ENCODE measurements at regions not wholly inside any gene's neighbourhood (a gene's known extent, or its start where the extent isn't known, plus 50 kb on each side); places are given as distances from the start of the nearest gene placed in this dataset.
"Not testable (repeated sequence)": the region's sequence is repeated elsewhere in the genome, so short reads cannot be mapped to it uniquely, and the experiment has no call there.

GRCh38 chr5:102554082-102554481 is 55.3 kb upstream of the SLCO6A1 start:
- no peak for DNase-seq

DNA sequence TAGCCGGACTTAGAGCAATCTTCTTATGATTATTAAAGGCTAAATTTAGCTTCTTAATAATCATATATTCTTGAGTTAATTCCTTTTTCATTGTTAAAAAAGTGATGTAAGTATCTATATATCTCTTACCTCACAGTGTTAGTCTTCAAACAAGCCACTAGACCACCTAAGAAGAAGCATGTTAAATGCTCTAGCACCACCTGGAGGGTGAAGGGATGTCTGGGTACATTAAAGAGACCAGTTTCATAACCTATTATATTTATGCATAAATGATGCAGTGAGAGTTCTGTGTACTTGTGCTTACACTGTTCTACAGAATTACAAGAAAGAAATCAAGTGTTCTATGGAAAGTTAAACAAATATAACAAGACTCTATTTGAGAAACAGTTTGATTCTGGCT is 55.9 kb upstream of the SLCO6A1 start:
- DNase-seq: no peak

DNA sequence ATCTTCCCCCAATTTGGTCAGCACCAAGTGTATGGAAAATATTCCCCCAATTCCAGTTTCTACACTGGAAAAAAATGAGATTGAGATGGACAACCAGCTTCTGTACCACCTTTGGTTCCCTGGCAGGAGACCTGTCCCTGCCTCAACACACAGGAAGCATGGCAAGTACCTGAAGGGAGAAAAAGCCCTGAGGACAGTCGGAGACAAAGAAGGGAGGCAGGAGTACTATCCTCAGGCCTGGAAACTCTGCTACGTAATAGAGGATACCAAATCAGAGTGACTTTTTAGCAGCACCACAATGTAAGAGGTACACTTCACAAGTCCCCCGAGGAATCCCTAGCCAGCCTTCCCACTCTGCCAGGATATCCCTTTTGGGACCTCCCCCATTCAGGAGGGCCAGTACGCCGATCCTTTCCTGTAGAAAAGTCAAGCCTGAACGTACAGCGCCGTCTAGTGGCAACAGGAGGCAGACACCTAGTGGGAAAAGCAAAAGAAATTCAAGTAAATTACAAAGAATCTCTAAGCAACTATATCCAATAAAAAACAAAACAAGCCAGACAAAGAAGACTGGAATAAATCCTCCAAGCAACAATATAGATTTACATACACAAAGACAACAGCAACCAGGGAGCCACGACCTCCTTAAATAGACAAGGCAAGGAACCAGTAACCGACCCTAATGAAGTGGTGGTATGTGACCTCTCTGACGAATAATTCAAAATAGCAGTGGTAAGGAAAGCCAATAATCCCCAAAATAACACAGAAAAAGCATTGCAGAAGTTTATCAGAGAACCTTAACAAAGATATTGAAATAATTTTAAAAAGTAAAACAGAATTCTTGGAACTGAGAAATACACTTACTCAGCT is 63.3 kb upstream of the SLCO6A1 start:
- DNase-seq: no peak

- DNase-seq: no peak
Measured at GRCh38 chr5:102570747-102571146, 71.9 kb upstream of the SLCO6A1 start.

GRCh38 chr5:102578362-102578761 is 79.6 kb upstream of the SLCO6A1 start:
- no peak for DNase-seq

- no peak for DNase-seq
Measured at GRCh38 chr5:102579379-102579778, 80.6 kb upstream of the SLCO6A1 start.

GRCh38 chr5:102581011-102581410 is 82.2 kb upstream of the SLCO6A1 start:
- no peak for DNase-seq

- DNase-seq: no peak
Measured at GRCh38 chr5:102582696-102583095, 83.9 kb upstream of the SLCO6A1 start.

DNA sequence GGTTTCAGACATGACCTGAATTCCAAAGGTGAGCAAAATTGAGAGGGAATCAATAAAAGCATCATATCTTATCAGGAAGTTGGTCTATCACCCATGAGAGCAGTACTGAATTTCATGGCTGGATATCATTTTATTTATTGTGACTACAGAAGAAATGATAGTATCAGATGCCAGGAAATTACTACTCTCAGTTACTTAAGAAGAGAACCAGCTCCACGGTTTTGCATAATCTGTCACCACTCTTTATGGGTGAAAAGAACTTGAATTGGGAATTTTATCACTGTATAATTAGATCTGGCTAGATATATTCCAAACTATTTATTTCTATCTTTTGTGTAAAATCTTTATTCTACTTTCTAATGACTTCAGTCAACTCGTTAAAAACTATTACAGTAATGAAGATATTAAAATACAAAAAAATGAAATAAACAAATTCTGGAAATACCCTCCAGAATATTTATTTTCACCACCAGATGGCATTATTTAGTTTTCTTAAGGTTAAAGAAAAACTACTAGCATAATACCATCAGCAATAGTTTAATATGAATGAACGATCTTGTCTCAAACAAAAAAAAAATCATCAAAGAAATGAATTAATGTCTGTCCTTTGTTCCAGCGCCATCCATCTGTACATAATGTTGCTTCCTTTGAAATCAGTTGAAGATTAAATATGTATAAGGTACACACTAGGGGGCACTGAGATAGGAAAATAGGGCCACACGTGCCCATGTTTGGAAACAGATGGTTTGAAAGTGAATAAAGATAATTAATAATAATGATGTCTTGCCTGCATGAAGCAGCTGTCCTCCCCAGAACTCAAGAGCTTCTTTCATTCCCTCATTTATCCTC is 84.7 kb upstream of the SLCO6A1 start:
- DNase-seq: no peak

GRCh38 chr5:102589661-102590060 is 90.9 kb upstream of the SLCO6A1 start:
- DNase-seq: no peak

GRCh38 chr5:102590467-102590866 is 91.7 kb upstream of the SLCO6A1 start:
- DNase-seq: no peak

DNA sequence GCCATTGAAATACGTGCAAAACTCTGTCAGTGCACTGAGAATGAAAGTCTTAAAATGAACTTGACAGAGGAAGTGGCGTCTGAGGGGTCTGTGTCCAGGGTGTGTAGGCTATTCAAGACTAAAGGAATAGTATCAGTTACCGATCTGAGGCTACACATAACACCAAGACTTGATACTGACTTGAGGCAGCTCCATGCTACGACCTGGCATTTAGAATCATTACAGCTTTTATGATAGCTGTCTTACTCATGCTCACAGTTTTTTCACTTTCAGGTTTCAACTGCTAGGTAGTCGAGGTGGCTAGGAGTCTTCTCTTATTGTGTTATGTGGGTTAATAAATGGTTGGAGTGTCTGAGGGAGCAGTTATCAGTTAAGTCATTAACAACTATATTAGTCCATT is 92.8 kb upstream of the SLCO6A1 start:
- DNase-seq: no peak

GRCh38 chr5:102592586-102592985 is 93.8 kb upstream of the SLCO6A1 start:
- DNase-seq: not testable (repeated sequence)

GRCh38 chr5:102594192-102594591 is 95.4 kb upstream of the SLCO6A1 start:
- DNase-seq: no peak

GRCh38 chr5:102595332-102595731 is 96.5 kb upstream of the SLCO6A1 start:
- no peak for DNase-seq

DNA sequence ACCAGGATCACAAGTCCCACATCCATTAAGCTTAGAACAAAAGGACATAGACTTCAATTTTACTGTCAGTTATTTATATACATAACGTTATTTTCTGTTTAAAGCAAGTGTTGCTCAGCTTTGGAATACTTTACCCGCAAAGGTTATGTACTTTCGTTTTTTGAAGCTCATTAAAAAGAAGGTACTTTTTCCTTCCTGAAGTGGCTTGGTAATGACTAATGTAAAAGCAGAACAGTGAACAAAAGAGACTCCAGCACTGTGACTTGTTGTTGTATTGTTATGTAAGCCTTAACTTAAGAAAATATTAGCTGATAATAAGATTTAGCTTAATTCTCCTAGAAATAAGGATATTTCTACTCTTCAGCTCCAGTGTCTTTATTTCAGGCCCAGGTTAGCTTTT is 97.3 kb upstream of the SLCO6A1 start:
- DNase-seq: no peak

- no peak for DNase-seq
Measured at GRCh38 chr5:102596951-102597350, 98.2 kb upstream of the SLCO6A1 start.

DNA sequence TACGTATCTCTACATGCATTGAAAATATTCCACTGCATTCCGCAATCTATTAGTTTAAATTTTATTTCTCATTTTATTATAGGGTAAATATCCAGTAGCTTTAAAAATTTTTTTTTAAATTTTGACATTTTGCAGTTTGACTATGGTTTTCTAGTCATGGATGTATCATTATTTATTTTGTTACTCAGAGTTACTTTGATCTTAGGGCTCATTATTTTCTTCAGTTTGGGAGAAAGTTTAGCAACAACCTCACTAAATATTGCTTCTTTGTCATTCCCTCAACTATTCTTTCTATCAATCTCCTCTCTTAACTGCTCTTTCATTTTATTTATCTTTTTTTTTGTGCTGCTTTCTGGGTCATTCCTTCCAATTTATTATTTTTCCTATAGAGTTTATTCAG is 100.5 kb upstream of the SLCO6A1 start:
- DNase-seq: no peak

GRCh38 chr5:102600964-102601363 is 102.2 kb upstream of the SLCO6A1 start:
- DNase-seq: no peak

- no peak for DNase-seq
Measured at GRCh38 chr5:102603670-102604069, 104.9 kb upstream of the SLCO6A1 start.

- DNase-seq: no peak
Measured at GRCh38 chr5:102608414-102608813, 109.6 kb upstream of the SLCO6A1 start.

GRCh38 chr5:102611312-102611711 is 112.5 kb upstream of the SLCO6A1 start:
- no peak for DNase-seq

- no peak for DNase-seq
Measured at GRCh38 chr5:102613661-102614060, 114.9 kb upstream of the SLCO6A1 start.
